ENCODE measurements at regions not wholly inside any gene's neighbourhood (a gene's known extent, or its start where the extent isn't known, plus 50 kb on each side); places are given as distances from the start of the nearest gene placed in this dataset.
"Not testable (repeated sequence)": the region's sequence is repeated elsewhere in the genome, so short reads cannot be mapped to it uniquely, and the experiment has no call there.

DNA sequence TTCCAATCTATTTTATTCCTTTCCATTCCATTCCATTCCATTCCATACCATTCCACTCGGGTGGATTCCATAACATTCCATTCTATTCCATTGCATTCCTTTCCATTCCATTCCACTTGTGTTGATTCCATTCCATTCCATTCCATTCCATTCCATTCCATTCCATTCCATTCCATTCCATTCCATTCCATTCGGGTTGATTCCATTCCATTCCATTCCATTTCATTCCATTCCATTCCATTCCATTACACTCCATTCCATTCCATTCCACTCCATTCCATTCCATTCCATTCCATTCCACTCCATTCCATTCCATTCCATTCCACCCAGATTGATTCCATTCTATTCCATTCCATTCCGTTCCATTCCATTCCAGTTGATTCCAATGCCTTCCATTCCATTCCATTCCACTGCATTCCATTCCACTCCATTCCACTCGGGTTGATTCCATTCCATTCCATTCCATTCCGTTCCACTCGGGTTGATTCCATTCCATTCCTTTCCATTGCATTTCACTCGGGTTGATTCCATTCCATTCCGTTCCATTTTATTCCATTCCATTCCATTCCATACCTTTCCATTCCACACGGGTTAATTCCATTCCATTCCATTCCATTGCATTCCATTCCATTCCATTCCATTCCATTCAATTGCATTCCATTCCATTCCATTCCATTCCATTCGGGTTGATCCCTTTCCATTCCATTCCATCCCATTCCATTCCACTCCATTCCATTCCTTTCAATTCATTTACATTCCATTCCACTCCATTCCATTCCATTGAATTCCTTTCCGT is 168.4 kb downstream of the CWH43 start:
- peak; percentile 45 for DNase-seq (ENCODE audit: low read depth)

DNA sequence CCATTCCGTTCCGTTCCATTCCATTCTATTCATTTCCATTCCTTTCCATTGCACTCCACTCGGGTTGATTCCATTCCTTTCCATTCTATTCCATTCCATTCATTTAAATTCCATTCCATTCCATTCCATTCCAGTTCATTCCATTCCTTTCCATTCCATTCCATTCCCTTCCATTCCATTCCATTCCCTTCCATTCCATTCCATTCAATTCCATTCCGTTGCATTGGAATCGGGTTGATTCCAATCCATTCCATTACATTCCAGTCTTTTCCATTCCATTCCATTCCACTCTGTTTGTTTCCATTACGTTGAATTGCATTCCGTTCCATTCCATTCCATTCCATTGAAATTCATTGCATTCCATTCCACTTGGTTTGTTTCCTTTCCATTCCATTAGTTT is 169.2 kb downstream of the CWH43 start:
- DNase-seq (ENCODE audit: low read depth): not testable (repeated sequence)

DNA sequence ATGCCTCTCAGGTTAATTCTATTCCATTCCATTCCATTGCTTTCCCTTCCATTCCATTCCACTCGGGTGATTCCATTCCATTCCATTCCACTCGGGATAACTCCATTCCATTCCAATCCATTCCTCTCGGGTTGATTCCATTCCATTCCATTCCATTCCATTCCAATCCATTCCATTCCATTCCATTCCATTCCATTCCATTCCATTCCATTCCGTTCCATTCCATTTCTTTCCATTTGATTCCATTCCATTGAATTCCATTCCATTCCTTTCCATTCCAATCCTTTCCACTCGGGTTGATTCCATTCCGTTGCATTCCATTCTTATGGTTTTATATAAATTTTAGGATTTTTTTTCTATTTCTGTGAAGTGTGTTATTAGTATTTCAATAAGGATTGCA is 170.2 kb downstream of the CWH43 start:
- DNase-seq (ENCODE audit: low read depth): not testable (repeated sequence)

DNA sequence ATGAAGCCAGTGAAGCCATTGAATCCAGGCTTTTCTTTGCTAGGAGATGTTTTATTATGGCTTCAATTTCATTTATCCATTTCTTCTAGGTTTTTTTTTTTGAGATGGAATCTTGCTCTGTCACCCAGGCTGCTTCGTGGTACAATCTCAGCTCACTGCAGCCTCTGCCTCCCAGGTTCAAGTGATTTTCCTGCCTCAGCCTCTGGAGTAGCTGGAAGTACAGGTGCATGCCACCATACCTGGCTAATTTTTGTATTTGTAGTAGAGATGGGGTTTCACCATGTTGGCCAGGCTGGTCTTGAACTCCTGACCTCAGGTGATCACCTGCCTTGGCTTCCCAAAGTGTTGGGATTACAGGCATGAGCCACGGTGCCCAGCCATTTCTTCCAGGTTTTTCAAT is 171.6 kb downstream of the CWH43 start:
- DNase-seq (ENCODE audit: low read depth): not testable (repeated sequence)

DNA sequence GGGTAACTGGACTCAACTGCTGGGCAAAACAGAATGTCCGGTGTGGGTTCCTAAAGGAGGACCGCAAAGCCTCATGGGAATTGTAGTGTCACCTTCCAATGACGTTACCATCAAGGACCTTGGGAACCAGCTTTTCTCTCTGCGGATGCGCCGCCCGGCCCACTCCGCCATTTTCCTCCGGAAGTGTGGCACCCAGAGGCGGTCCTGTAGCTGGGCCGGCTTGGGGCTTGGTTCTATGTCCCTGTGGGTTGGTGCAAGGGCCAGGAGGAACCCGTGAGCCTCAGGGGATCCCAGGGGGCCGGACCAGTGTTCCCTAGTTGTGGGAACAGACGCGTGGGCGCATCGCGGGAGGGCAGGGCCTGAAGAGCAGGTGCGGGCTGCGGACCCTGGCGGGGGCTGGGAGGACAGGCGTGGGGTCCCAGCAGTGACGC is 175.1 kb downstream of the CWH43 start:
- DNase-seq (ENCODE audit: low read depth): not testable (repeated sequence)

DNA sequence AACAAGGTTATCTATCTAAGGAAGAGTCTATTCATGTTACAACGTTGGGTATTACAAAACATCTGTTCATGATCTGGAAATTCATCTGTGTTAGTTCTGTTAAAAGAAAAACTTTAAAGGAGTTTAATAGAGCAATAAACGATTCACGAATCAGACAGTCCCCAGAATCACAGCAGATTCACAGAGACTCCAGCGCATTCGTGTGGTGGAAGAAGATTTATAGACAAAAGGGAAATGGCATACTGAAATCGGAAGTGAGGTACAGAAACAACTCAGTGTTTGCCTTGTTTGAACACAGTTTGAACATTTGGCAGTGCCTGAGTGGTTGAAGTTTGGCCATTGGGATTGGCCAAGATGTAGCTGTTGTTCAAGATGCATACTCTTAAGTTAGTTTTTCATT is 178.8 kb downstream of the CWH43 start:
- DNase-seq (ENCODE audit: low read depth): not testable (repeated sequence)

DNA sequence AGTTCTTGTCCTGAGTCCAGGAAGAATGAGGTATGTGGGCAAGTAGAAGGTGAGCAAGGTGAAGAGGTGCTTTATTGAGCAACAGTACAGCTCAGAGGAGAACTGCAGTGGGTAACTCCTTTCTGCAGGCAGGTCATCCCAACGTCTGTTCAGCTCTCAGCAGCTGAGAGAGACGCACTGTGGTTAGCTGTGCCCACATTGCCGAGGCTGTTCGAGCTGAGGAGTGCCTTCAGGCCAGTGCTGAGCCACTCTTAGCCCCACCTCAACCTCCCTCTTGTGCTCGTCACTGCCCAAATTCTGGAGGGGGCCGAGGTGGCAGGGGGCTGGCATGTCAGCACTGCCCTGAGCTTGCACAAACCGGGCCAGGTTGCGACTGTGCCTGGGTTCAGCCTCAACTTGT is 191.8 kb downstream of the CWH43 start:
- not testable (repeated sequence) for DNase-seq (ENCODE audit: low read depth)

DNA sequence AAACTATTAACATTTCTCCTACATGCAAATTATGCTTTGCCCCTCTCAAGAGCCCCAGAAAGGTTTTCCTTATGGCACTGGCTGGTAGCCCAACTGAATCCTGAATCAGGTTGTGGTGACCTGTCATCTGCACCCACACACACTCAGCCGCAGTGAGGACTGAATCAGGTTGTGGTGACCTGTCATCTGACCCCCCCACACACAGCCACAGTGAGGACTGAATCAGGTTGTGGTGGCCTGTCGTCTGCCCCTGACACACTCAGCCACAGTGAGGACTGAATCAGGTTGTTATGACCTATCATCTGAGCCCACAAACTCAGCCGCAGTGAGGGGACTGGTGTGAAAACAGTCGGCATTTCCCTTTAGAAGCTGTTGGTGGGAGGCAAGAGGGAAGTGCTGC is 195.0 kb downstream of the CWH43 start:
- not testable (repeated sequence) for DNase-seq (ENCODE audit: low read depth)

DNA sequence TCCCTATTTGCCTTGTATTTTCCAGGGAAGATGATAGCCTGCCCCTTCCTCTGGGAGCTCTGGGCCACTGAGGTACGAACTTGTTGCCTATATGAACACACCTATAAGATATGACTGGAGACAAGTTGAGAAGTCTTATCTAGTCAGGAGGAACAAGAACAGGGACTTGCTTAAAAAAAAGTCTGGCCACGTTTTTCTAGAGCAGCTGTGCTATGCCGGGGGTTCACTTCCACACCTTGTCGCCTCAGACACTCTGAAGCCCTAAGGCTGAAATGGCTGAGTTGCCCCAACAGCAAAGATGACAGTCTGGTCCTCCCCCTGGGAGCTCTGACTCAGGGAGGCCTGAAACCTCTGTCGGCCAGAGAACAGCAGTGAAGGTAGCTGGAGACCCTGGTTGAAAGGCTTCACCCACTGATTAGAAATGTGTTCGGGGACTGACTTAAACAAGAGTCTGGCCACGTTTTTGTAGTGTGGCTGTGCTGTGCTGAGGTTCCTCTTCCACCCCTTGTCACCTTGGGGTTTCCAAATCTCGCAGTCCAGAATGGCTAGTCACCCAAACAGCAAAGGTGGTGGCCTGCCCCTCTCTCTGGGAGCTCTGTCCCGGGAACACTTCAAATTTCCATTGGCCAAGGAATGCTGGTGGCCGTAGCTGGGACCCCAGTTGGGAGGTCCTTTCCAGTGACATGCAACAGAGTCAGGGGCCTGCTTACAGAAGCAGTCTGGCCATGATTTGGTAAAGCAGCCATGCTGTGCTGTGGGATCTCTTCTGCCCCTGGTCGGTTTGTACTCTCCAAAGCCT is 225.5 kb downstream of the CWH43 start:
- not testable (repeated sequence) for DNase-seq (ENCODE audit: low read depth)

DNA sequence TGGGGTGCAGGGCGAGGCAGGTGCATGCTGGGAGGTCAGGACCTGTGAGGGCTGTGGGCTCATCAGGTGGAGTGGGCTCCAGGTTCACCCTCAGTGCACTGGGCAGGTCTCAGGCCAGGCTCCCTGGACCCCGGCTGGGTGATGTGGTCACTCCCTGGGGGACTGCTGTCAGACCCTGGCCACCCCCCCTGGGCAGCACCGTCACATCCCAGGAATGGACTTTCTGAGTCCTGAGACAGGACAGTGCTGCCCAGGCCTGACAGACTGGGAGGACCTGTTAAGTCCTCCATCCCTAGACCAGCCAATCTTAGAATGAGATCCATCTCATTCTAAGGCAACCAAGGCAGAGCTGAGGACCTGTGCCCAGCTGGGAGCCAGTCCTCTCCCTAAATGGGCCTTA is 227.2 kb downstream of the CWH43 start:
- not testable (repeated sequence) for DNase-seq (ENCODE audit: low read depth)

DNA sequence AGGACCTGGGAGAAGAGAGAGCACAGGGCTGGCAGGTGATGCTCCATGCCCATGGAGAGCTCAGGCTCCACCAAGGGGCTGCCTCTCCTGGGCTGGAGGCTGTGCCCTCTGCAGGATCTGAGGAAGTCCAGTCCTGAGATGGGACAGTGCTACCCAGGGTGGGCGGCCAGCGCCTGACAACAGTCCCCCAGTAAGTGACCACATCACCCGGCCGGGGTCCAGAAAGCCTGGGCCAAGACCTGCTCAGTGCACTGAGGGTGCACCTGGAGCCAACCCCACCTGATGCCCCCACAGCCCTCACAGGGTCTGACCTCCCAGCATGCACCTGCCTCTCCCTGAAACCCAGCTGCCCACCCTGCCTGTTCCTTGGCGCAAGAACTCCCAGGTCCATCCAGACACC is 227.7 kb downstream of the CWH43 start:
- not testable (repeated sequence) for DNase-seq (ENCODE audit: low read depth)

DNA sequence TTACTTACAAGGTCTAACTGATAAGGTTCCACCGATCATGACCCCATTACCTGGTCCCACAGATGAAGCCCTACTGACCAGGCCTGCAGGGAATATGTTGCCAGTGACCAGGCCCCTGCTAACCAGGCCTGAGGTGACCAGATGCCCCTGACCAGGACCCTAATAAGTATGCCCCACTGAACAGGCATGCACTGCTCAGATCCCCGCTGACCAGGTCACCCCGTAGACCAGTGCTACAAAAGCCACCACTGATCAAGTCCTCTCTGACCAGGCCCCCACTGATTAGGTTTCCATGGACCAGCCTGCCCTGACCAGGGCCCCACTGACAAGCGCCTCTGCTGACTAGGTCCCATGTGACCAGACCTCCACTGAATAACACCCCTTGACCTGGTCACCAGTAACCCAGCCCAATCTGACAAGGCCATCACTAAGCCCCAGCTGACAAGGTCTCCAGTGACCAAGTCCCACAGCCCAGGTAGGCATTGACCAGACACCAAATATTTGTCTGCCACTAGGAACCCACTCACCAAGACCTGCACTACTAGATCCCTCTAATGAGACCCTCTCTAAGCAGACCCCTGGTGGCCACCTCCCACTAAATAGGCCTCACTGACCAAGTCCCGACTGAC is 228.5 kb downstream of the CWH43 start:
- DNase-seq (ENCODE audit: low read depth): not testable (repeated sequence)

DNA sequence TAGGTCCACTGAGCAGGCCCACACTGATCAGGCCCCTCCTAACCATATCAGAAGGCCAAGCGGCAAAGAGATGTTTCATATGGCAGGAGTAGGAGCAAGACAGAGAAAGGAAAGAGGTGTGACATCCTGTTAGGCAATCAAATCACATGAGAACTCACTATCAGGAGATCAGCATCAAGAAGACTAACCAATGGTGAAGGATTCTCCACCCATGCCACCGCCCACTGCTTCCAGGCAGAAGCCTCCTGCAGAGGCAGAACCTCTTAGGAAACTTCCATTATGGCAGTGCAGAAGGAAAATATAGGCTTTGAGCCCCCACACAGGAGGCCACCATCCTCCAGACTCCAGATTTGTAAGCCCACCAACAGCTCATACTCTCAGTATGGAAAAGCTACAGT is 229.0 kb downstream of the CWH43 start:
- not testable (repeated sequence) for DNase-seq (ENCODE audit: low read depth)

DNA sequence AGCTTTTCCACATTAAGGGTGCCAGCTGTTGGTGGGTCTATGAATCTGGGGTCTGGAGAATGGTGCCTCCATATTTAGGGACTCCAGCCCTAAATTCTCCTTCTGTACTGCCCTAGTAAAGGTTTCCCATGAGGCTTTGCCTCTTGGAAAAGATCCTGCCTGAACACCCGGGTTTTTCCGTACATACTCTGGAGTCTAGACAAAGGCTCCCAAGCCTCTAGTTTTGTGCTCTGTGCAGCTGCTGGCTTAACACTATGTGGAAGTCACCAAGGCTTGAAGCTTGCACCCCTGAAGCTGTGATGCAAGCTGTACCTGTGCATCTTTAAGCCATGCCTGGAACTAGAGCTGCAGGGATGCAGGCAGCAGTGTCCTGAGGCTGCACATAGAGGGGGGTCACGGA is 230.5 kb downstream of the CWH43 start:
- not testable (repeated sequence) for DNase-seq (ENCODE audit: low read depth)

DNA sequence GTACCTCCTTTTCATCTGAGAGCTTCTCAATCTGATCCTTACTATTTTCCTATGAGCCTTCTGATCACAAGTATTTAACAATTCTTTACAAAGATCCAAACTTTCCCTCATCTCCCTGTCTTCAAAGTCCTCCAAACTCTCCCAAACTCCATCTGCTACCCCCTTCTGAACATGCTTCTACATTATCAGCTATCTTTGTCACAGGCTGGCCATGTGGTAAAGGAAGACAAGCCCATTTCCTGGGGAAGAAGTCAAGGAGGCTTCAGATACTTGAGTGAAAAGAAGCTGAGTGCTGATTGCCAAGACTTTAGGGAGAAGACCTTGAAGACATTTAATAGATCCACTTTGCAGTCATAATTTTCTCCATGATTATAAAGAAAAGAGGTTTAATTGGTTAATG is 231.4 kb downstream of the CWH43 start:
- no peak for DNase-seq (ENCODE audit: low read depth)

DNA sequence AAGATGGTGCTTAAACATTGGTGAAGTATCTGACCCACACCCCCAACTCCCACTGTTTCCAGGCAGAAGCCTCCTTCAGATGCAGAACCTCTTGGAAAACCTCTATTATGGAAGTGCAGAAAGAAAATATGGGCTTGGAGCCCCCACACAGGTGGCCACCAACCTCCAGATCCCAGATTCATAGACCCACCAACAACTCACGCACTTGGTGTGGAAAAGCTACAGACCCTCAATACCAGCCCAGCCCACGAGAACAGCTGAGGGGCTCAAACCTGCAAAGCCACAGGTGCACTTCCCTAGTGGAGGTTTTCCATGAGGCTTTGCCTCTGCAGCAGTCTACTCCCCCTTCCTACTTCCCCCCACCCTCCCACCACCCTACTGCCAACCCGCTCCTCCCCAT is 232.0 kb downstream of the CWH43 start:
- not testable (repeated sequence) for DNase-seq (ENCODE audit: low read depth)

DNA sequence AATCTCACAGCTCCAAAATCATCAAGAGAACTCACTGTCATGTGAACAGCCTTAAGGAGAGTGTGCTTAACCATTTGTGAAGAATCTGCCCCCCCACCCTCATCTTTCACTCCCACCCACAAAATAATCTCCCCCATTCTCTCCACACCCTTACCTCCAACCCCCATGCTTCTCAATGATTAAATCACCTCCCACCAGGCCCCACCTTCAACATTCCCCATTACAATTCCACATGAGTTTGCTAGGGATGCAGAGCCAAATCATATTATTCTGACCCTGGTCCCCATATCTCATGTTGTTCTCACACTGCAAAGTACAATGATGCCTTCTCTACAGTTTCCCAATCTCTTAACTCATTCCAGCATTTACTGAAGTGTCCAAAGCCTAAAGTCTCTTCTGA is 232.9 kb downstream of the CWH43 start:
- DNase-seq (ENCODE audit: low read depth): not testable (repeated sequence)

DNA sequence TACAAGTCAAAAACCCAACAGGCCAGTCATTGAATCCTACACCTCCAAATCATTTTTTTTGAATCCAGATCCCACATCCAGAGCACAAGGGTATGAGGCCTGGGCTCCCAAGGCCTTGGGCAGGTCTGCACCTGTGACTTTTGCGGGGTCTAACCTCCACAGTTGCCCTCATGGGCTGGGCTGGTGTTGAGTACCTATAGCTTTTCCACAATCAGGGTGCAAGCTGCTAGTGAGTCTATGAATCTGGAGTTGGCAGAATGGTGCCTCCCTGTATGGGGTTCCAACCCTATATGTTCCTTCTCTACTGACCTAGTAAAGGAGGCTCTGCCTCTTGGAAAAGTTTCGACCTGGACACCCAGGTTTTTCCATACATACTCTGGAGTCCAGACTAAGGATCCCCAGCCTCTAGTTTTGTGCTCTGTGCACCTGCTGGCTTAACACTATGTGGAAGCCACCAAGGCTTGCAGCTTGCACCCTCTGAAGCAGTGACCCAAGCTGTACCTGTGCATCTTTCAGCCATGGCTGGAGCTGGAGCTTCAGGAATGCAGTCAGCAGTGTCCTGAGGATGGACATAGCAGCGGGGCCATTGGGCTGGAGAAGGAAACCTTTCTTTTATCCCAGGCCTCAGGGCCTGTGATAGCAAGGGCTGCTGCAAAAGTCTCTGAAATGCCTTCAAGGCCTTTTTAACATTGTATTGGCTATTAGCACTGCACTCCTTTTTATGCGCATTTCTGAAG is 233.6 kb downstream of the CWH43 start:
- DNase-seq (ENCODE audit: low read depth): not testable (repeated sequence)

DNA sequence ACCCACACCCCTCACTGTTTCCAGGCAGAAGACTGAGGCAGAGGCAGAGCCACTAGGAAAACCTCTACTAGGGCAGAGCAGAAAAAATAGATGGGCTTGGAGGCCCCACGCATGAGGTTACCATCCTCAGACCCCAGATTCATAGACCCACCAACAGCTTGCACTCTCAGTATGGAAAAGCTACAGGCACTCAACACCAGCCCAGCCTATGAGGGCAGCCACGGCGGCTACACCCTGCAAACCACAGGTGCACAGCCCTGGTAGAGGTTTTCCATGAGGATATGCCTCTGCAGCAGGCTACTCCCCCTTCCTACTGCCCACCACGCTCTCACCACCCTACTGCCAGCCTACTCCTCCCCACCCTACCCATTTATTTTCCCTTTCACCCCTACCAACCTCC is 235.1 kb downstream of the CWH43 start:
- no peak for DNase-seq (ENCODE audit: low read depth)

DNA sequence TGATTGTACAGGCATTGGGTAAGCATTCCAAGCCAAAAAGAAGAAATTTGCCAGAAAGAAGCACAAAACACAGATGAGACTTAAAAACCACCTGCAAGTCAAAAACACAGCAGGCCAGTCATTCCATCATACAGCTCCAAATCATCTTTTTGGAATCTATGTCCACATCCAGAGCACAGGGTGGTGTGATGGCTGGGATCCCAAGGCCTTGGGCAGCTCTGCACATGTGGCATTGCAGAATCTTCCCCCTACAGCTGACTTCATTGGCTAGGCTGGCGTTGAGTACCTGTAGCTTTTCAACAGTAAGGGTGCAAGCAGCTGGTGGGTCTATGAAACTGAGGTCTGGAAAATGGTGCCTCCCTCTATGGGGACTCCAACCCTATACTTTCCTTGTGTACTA is 236.7 kb downstream of the CWH43 start:
- not testable (repeated sequence) for DNase-seq (ENCODE audit: low read depth)

DNA sequence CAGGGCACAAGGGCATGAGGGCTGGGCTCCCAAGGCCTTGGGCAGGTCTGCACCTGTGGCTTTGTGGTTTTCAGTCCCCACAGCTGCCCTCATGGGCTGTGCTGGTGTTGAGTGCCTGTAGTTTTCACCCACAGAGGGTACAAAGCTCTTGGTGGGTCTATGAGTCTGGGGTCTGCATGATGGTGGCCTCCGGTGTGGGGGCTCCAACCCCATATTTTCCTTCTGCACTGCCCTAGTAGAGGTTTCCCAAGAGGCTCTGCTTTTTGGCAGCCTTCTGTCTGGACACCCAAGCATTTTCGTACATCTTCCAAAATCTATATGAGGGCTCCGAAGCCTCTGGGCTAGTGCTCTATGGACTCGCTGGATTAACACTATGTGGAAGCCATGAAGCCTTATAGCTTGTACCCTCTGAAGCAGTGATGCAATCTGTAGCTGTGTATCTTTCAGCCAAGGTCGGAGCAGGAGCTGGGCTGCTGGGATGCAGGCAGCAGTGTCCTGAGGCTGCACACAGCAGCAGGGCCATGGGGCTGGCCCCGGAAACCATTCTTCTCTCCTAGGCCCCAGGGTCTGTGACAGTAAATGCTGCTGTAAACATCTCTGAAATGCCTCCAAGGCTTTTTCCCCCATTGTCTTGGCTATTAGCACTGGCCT is 240.3 kb downstream of the CWH43 start:
- DNase-seq (ENCODE audit: low read depth): not testable (repeated sequence)
